ENCODE measurements at regions not wholly inside any gene's neighbourhood (a gene's known extent, or its start where the extent isn't known, plus 50 kb on each side); places are given as distances from the start of the nearest gene placed in this dataset.
"Not testable (repeated sequence)": the region's sequence is repeated elsewhere in the genome, so short reads cannot be mapped to it uniquely, and the experiment has no call there.

- DNase-seq (ENCODE audit: low read depth): no peak
Observed at GRCh38 chr5:126228934-126229333, 194.3 kb upstream of the GRAMD2B start.

DNA sequence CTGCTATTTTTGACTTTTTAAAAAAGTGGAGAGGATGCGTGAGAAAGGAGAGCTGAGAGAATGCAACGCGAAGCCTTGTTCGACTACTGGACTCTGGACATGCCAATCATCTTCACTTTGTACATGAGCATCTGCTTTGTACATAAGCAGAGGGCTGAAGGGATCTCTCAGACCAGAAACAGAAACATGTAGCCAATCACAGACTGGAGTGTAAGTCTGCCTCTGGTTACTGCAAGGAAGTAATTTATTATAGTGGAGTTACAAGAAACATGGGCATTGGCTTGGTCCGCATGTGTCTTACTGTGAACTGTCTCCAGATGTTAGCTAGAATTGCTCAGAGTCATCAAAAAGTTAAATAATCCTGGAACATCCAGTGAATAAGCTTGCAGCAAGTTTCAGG lies 190.0 kb upstream of the GRAMD2B start:
- DNase-seq (ENCODE audit: low read depth): peak; percentile 31

DNA sequence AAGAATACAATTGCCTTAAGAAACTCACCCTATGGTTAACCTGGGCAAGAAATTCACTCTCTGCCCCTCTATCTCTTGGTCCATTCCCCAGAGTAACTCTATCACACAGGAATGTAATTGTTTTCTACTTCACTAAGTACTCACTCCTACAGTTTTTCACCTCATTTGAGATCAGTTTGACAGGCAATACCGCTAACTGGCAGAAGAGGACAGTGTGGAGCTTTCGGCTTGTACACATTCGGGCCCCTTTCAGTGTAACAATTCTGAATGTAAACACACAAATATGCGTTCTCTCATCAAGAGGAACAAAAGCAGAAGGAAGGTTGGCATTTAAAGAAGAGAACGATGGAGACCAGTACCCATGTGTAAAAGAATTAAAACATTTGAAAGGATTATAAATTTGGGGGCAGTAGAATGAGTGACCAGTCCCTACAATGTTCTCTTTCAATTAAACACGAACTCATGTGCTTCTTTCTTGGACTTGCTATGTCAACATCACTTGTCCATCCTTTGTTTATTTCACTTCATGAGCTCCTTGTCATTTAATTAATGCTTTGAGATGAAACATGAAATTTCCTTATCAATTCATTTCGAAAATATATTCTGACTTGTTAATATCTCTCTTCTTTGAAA lies 188.5 kb upstream of the GRAMD2B start:
- peak; percentile 34 for DNase-seq (ENCODE audit: low read depth)

DNA sequence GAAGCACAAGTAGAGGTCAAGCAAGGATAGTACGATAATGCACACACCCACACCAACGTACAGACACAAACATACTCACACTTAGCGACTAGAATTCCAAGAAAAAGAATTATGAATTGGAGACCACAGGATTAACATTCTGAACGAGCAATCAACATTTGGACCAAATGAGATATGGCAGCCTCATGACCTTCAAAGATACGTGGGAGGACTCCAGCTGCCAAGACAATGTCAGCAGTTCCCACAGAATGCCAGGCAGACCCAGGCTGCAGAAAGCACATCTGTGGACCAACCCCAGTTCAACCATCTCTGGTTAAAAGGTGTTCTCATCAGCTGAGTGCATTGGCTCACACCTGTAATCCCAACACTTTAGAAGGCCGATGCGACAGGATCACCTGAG lies 187.6 kb upstream of the GRAMD2B start:
- peak; percentile 9 for DNase-seq (ENCODE audit: low read depth)

- DNase-seq (ENCODE audit: low read depth): no peak
Observed at GRCh38 chr5:126236994-126237393, 186.2 kb upstream of the GRAMD2B start.

GRCh38 chr5:126248611-126249010 lies 174.6 kb upstream of the GRAMD2B start:
- no peak for DNase-seq (ENCODE audit: low read depth)

- no peak for DNase-seq (ENCODE audit: low read depth)
Observed at GRCh38 chr5:126251024-126251423, 172.2 kb upstream of the GRAMD2B start.

- no peak for DNase-seq (ENCODE audit: low read depth)
Observed at GRCh38 chr5:126253406-126253805, 169.8 kb upstream of the GRAMD2B start.

DNA sequence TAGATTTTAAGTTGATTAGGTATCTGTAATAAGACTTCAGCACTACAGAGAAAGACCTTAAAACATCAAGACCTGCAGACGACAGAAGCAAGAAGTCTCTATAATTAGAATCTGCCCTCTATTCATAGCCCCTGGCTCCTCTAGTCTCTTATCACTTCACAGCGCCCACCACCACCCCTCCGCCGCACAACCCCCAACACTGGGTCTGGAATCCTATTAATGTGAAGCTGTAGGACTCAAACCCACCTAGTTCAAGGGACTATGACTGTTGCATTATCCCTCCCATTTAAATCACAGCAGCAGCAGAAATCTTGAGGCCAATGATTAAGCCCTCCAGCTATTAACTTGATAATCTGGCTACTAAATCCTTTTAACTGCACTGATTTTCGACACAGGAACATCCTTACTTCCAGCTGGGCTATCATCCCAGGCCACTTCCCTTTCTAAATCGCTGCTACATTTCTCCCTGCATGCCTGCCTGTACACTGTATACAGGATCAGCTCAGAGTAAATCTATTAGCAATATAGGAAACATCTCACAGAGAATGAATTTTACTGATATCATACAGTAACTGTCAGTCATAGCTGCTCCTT lies 159.5 kb upstream of the GRAMD2B start:
- peak; percentile 1 for DNase-seq (ENCODE audit: low read depth)

DNA sequence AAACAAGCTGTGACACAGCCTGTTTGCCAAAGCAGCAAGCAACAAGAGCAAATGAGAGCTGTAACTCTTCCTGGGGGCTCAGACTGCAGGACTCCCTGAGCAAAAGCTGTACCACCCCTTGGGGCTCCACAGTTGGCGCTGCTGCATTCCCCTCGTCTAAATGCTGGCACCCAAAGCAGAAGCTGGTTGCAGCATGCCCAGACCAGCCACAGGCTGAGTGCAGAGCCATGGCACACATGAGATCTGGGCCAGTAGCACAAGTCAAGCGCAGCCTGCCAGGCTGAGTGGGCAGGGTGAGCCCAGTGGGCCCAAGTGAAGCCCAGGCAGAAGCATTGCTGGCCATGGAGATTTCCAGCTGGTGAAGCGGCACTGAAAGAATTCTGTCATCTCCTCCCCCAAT lies 157.3 kb upstream of the GRAMD2B start:
- no peak for DNase-seq (ENCODE audit: low read depth)

DNA sequence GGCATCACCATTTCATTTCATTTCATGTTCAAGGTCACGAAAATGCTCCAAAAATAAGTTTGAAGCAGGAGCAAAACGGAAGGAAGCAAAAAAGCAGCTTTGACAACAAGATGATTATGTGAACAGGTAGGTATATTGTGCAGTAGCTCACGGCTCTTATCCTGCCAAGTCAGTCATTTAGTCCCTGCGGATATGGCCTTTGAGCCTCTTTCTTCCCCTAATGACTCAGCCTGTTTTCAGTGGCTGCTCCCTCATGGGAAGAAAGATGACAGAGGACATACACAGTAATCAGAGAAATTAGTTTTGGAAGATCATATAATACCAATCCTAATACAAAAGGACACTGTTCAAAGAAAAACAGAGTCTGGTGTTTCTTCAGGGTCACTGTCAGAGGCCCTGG lies 155.8 kb upstream of the GRAMD2B start:
- no peak for DNase-seq (ENCODE audit: low read depth)

DNA sequence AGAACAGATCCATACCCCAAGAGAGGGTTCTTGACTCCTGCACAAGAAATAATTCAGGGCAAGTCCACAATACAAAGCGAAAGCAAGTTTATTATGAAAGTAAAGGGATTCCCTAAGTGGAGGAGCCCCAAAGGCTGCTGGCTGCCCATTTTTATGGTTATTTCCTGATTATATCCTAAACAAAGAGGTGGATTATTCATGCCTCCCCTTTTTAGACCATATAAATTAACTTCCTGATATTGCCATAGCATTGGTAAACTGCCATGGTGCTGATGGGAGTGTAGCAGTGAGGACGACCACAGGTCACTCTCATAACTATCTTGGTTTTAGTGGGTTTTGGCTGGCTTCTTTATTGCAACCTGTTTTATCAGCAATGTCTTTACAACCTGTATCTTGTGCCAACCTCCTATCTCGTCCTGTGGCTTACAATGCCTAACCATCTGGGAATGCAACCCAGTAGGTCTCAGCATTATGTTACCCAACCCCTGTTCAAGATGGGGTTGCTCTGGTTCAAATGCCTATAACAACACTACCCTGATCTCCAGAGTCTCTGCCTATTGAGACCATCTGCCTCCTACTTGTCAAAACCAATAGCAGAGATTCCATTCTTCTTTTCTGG lies 154.4 kb upstream of the GRAMD2B start:
- DNase-seq (ENCODE audit: low read depth): peak; percentile 43

DNA sequence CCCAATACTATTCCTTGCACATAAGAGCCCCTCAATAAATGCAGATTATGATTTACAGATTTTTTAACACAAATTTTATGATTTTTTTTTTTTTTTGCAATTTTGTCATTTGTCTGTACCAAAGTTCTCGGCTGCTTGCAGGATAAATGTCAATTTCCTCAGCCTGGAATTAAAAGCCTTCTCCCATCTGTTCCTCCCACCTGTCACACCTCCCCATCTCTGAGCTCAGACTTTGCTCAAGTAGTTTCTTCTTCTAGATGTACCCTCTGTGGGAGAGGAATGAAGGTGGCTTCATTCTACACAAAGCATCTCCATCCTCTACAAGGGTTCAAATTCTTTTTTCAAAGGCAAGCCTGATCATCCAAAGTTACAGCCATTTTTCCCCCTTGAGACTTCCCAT lies 153.7 kb upstream of the GRAMD2B start:
- no peak for DNase-seq (ENCODE audit: low read depth)

DNA sequence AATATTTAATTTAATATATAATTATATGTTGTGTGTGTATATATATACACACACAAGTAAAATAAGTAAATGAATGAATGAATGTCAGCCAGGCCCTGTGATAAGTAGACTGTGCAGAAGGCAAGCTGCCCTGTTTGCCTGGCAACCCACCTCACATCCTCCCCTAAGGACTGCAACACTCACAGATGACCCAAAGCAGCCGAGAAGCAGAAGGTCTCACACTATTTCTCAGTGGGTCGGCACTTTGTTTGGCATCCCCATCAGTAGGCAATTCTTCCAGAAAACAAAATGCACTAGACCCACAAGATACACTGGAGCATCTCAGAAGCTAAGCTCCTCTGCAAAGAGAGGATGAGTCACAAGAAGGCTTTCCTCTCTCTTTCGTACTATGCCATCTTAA lies 152.1 kb upstream of the GRAMD2B start:
- peak; percentile 4 for DNase-seq (ENCODE audit: low read depth)

GRCh38 chr5:126274076-126274762 lies 149.0 kb upstream of the GRAMD2B start:
- peak; percentile 9 for DNase-seq (ENCODE audit: low read depth)

DNA sequence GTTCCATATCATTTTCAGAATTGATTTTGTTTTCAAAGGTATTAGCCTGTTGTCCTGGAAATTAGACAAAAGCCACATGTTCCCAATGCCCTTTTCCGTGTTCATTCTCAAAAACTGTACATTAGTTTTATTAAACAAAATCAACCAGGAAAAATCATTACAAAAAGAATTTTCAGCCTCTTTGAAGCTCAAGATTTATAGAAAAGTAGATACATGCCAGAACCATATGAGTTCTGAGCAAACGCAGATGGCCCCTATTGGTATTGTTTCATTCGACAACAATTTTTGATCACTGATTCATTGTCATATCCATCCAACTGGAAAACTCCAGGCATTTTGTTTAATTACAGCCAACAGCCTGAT lies 148.5 kb upstream of the GRAMD2B start:
- no peak for DNase-seq (ENCODE audit: low read depth)

GRCh38 chr5:126277762-126278161 lies 145.4 kb upstream of the GRAMD2B start:
- no peak for DNase-seq (ENCODE audit: low read depth)

- DNase-seq (ENCODE audit: low read depth): no peak
Observed at GRCh38 chr5:126280343-126280742, 142.9 kb upstream of the GRAMD2B start.

DNA sequence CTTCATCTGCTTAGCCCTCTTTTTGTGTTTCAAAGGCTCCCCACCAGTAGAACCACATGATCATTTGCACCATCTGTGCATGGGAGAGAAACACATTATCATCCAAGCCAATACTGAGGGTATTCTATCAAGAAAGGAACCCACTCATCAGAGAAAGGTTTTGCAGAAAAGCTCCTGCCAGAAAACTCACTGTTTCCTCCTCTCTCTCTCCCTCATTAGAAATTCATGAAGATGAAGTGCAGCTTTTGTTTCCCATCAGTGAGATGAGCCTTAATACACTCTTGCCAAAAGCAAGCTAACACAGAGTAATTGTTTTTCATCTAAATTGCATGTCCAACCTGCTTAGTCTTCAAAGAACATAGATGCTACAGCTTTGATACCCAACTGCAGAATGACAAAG lies 142.4 kb upstream of the GRAMD2B start:
- DNase-seq (ENCODE audit: low read depth): no peak

DNA sequence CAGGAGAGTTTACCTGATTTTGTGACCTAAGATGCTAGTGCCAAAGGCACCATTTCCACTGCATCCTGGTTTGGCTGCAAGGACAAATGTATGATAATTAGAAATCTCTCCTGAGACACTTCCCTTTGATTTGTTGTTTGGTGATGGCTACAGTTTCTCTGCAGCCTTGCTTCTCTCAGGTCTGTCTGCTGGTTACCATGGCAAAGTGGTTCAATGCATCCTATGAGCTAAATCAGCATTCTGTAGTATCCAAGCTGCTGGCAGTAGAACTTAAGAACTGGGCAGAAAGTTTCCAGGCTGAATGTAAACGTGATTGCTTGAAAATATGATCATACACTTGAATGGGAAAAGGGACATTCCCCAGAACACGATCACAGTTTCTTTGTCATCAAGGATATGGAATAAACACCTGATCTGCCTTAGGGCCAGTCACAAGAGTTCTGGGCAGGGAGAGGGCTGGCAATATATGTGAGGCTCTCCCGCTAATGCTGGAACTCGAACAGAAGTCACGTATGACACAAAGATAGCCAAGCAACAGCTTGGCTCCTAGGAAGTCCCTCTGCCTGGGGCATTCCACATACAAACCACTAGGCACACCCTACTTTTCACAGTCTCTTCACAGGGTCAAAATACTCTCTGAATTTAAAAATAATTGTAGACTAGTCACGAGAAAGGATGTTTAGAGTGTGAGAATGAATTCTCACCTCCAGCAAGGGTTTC lies 138.1 kb upstream of the GRAMD2B start:
- DNase-seq (ENCODE audit: low read depth): no peak

DNA sequence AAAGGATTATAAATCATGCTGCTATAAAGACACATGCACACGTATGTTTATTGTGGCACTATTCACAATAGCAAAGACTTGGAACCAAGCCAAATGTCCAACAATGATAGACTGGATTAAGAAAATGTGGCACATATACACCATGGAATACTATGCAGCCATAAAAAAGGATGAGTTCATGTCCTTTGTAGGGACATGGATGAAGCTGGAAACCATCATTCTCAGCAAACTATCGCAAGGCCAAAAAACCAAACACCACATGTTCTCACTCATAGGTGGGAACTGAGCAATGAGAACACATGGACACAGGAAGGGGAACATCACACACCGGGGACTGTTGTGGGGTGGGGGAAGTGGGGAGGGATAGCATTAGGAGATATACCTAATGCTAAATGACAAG lies 127.1 kb upstream of the GRAMD2B start:
- DNase-seq (ENCODE audit: low read depth): not testable (repeated sequence)

GRCh38 chr5:126300293-126300692 lies 122.9 kb upstream of the GRAMD2B start:
- DNase-seq (ENCODE audit: low read depth): no peak

DNA sequence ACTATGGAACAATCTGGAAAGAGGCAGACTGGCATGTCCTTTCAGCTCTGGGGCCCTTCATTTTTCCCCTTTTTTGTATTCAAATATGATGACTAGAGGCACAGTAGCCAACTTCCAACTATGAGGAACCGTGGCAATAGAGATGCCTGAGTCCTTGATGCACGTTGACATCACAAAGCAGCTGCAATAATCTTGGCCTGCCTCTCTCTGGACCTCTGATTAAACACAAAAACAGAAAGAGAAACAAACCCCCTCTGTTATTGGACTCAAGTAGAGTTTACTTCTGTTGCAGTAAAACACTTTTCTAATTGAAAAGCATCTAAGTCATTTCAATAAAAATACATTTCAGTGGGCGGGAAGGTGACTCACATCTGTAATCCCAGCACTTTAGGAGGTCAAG lies 122.2 kb upstream of the GRAMD2B start:
- no peak for DNase-seq (ENCODE audit: low read depth)

All from amniotic epithelial cell (primary cell).